Neural cell (in vitro differentiated cells): ENCODE measurements at regions not wholly inside any gene's neighbourhood (a gene's known extent, or its start where the extent isn't known, plus 50 kb on each side); places are given as distances from the start of the nearest gene placed in this dataset.

Experiments used
- EZH2 ChIP-seq: fragments of 200-600, 300-800 bp; shearing (Covaris generic), sonication (generic); IDR thresholded peaks from 2 replicates; pipeline ENCODE4 v1.6.1; 2014; ENCODE audit warnings: antibody characterized with exemption, low read length, borderline replicate concordance, mild to moderate bottlenecking; ENCODE audit not compliant: insufficient read depth, poor library complexity, severe bottlenecking
- TAF1 ChIP-seq: IDR thresholded peaks from 2 replicates; pipeline ENCODE4 v1.6.1; 2012; ENCODE audit warnings: low read depth
- TF ChIP-seq, protein P1 (sequence below): fragments of 450-650 bp; IDR thresholded peaks from 2 replicates; pipeline ENCODE4 v1.5.1; 2014; ENCODE audit warnings: antibody characterized with exemption, mild to moderate bottlenecking, moderate library complexity; ENCODE audit not compliant: poor library complexity, severe bottlenecking

- TF ChIP-seq, protein P1, sequence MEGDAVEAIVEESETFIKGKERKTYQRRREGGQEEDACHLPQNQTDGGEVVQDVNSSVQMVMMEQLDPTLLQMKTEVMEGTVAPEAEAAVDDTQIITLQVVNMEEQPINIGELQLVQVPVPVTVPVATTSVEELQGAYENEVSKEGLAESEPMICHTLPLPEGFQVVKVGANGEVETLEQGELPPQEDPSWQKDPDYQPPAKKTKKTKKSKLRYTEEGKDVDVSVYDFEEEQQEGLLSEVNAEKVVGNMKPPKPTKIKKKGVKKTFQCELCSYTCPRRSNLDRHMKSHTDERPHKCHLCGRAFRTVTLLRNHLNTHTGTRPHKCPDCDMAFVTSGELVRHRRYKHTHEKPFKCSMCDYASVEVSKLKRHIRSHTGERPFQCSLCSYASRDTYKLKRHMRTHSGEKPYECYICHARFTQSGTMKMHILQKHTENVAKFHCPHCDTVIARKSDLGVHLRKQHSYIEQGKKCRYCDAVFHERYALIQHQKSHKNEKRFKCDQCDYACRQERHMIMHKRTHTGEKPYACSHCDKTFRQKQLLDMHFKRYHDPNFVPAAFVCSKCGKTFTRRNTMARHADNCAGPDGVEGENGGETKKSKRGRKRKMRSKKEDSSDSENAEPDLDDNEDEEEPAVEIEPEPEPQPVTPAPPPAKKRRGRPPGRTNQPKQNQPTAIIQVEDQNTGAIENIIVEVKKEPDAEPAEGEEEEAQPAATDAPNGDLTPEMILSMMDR = no peak
- TF ChIP-seq EZH2 = no peak
- no peak for TF ChIP-seq TAF1
Measured at GRCh38 chr3:80559701-80560100, 791.9 kb upstream of the ROBO1 start.
